ENCODE measurements at regions not wholly inside any gene's neighbourhood (a gene's known extent, or its start where the extent isn't known, plus 50 kb on each side); places are given as distances from the start of the nearest gene placed in this dataset.

GRCh38 chr5:54775645-54776044, 209.7 kb downstream of the ESM1 start:
- DNase-seq (ENCODE audit: extremely low read depth, low read depth, low spot score) = no peak

- DNase-seq (ENCODE audit: extremely low read depth, low read depth, low spot score) = no peak
Measured at GRCh38 chr5:54774281-54775170, 210.9 kb downstream of the ESM1 start.

GRCh38 chr5:54772684-54773083, 212.7 kb downstream of the ESM1 start:
- no peak for DNase-seq (ENCODE audit: extremely low read depth, low read depth, low spot score)

GRCh38 chr5:54772231-54772630, 213.2 kb downstream of the ESM1 start:
- DNase-seq (ENCODE audit: extremely low read depth, low read depth, low spot score) = no peak

GRCh38 chr5:54769746-54770145, 215.6 kb downstream of the ESM1 start:
- no peak for DNase-seq (ENCODE audit: extremely low read depth, low read depth, low spot score)

GRCh38 chr5:54769072-54769471, 216.3 kb downstream of the ESM1 start:
- no peak for DNase-seq (ENCODE audit: extremely low read depth, low read depth, low spot score)

GRCh38 chr5:54766748-54767147, 218.6 kb downstream of the ESM1 start:
- DNase-seq (ENCODE audit: extremely low read depth, low read depth, low spot score) = no peak

- DNase-seq (ENCODE audit: extremely low read depth, low read depth, low spot score) = no peak
Measured at GRCh38 chr5:54765165-54766028, 220.0 kb downstream of the ESM1 start.

- DNase-seq (ENCODE audit: extremely low read depth, low read depth, low spot score) = no peak
Measured at GRCh38 chr5:54764102-54765090, 221.0 kb downstream of the ESM1 start.

GRCh38 chr5:54761213-54761701, 224.1 kb downstream of the ESM1 start:
- DNase-seq (ENCODE audit: extremely low read depth, low read depth, low spot score) = no peak

GRCh38 chr5:54760182-54760935, 225.0 kb downstream of the ESM1 start:
- DNase-seq (ENCODE audit: extremely low read depth, low read depth, low spot score) = no peak

- no peak for DNase-seq (ENCODE audit: extremely low read depth, low read depth, low spot score)
Measured at GRCh38 chr5:54758038-54758437, 227.4 kb downstream of the ESM1 start.

- DNase-seq (ENCODE audit: extremely low read depth, low read depth, low spot score) = no peak
Measured at GRCh38 chr5:54757541-54757940, 227.9 kb downstream of the ESM1 start.

- DNase-seq (ENCODE audit: extremely low read depth, low read depth, low spot score) = no peak
Measured at GRCh38 chr5:54756796-54757402, 228.5 kb downstream of the ESM1 start.

- no peak for DNase-seq (ENCODE audit: extremely low read depth, low read depth, low spot score)
Measured at GRCh38 chr5:54756301-54756700, 229.1 kb downstream of the ESM1 start.

- no peak for DNase-seq (ENCODE audit: extremely low read depth, low read depth, low spot score)
Measured at GRCh38 chr5:54754878-54755277, 230.5 kb downstream of the ESM1 start.

GRCh38 chr5:54754420-54754819, 231.0 kb downstream of the ESM1 start:
- DNase-seq (ENCODE audit: extremely low read depth, low read depth, low spot score) = no peak

GRCh38 chr5:54753753-54754152, 231.6 kb downstream of the ESM1 start:
- no peak for DNase-seq (ENCODE audit: extremely low read depth, low read depth, low spot score)

GRCh38 chr5:54753034-54753433, 232.4 kb downstream of the ESM1 start:
- DNase-seq (ENCODE audit: extremely low read depth, low read depth, low spot score) = no peak
